K562 (cell line): ENCODE measurements at regions not wholly inside any gene's neighbourhood (a gene's known extent, or its start where the extent isn't known, plus 50 kb on each side); places are given as distances from the start of the nearest gene placed in this dataset.

Experiments
- ATF2 ChIP-seq: sonication (generic); formaldehyde crosslinking; IDR thresholded peaks from 2 replicates; pipeline ENCODE4 v1.8.1; 2022; ENCODE audit warnings: missing genetic modification reagents
- CBX8 ChIP-seq: fragments of 200-600 bp; sonication (generic); IDR thresholded peaks from 2 replicates; pipeline ENCODE4 v1.6.1; 2012; ENCODE audit warnings: borderline replicate concordance, mixed run types, low read depth, mild to moderate bottlenecking, moderate library complexity, mixed read lengths, low read length, control low read depth, inconsistent platforms; ENCODE audit not compliant: poor library complexity, severe bottlenecking; ENCODE audit errors: extremely low read depth
- CEBPB ChIP-seq: fragments of 450-650 bp; IDR thresholded peaks from 2 replicates; pipeline ENCODE4 v1.6.1; 2016; ENCODE audit warnings: missing genetic modification characterization, missing compliant biosample characterization
- ETS2 ChIP-seq: IDR thresholded peaks from 2 replicates; pipeline ENCODE4 v1.6.1; 2016; ENCODE audit warnings: borderline replicate concordance, missing genetic modification characterization, mild to moderate bottlenecking, moderate library complexity, missing compliant biosample characterization; ENCODE audit not compliant: poor library complexity, severe bottlenecking
- HDAC8 ChIP-seq: fragments of 450-650 bp; IDR thresholded peaks from 2 replicates; pipeline ENCODE4 v1.6.1; 2016; ENCODE audit warnings: mild to moderate bottlenecking, missing genetic modification characterization, moderate library complexity, missing compliant biosample characterization
- NELFE ChIP-seq: IDR thresholded peaks from 2 replicates; pipeline ENCODE4 v1.6.1; 2011; ENCODE audit warnings: mild to moderate bottlenecking; ENCODE audit not compliant: insufficient read depth, insufficient read length
- NFYB ChIP-seq: IDR thresholded peaks from 2 replicates; pipeline ENCODE4 v1.6.1; 2011; ENCODE audit warnings: mild to moderate bottlenecking, moderate library complexity; ENCODE audit not compliant: insufficient read length; ENCODE audit errors: extremely low read depth
- SIN3B ChIP-seq: fragments of 450-650 bp; IDR thresholded peaks from 2 replicates; pipeline ENCODE4 v1.6.1; 2017; ENCODE audit warnings: low read depth, mild to moderate bottlenecking, moderate library complexity
- SUPT5H ChIP-seq: fragments of 450-650 bp; IDR thresholded peaks from 2 replicates; pipeline ENCODE4 v1.6.1; 2016
- TOE1 ChIP-seq, 2 experiments: fragments of 450-650 bp in 1 of 2; sonication (generic) in 1 of 2; formaldehyde crosslinking in 1 of 2; IDR thresholded peaks; 2 replicates each; pipeline versions ENCODE4 v1.7.1 to v1.8.0; 2016 to 2022; ENCODE audit warnings: borderline replicate concordance in 2 of 2, mild to moderate bottlenecking in 2 of 2, antibody characterized with exemption in 1 of 2, inconsistent platforms in 1 of 2, low read depth in 1 of 2, missing genetic modification reagents in 1 of 2, moderate library complexity in 1 of 2
- ZNF23 ChIP-seq: fragments of 250-450 bp; sonication (Bioruptor Pico); IDR thresholded peaks from 2 replicates; pipeline ENCODE4 v1.4.0; 2020; ENCODE audit warnings: mild to moderate bottlenecking
- ZNF280B ChIP-seq: fragments of 250-450 bp; sonication (Bioruptor Pico); IDR thresholded peaks from 2 replicates; pipeline ENCODE4 v1.5.1; 2021; ENCODE audit warnings: mild to moderate bottlenecking
- ZNF311 ChIP-seq: fragments of 250-450 bp; sonication (Bioruptor Pico); IDR thresholded peaks from 2 replicates; pipeline ENCODE4 v1.4.0; 2020; ENCODE audit warnings: mild to moderate bottlenecking, moderate library complexity
- ZNF511 ChIP-seq: sonication (generic); formaldehyde crosslinking; IDR thresholded peaks from 2 replicates; pipeline ENCODE4 v1.8.0; 2022; ENCODE audit warnings: mild to moderate bottlenecking, missing genetic modification reagents

- no peak for TF ChIP-seq HDAC8
- no peak for TF ChIP-seq ZNF23 (CRISPR knock-in tag)
- no peak for TF ChIP-seq ZNF511
- no peak for TF ChIP-seq CEBPB (tag)
- no peak for TF ChIP-seq ATF2
- TF ChIP-seq CBX8 = no peak
- no peak for TF ChIP-seq SIN3B
- no peak for TF ChIP-seq NFYB
- TF ChIP-seq SUPT5H = no peak
- TF ChIP-seq ZNF311 (CRISPR knock-in tag) = no peak
- TF ChIP-seq ETS2 (tag) = no peak
- TF ChIP-seq TOE1 (IDR thresholded peaks at IDR 0.05; ENCODE audit: borderline replicate concordance) = no peak
- TF ChIP-seq TOE1 (CRISPR knock-in tag; IDR thresholded peaks at IDR 0.05; ENCODE audit: borderline replicate concordance, low read depth) = no peak
- no peak for TF ChIP-seq NELFE
- TF ChIP-seq ZNF280B (CRISPR knock-in tag) = no peak
These were observed 1372.3 kb downstream of the STIM2 start (continued) for GRCh38 chr4:28232951-28233350.
